Neuronal stem cell (in vitro differentiated cells): ENCODE measurements at regions not wholly inside any gene's neighbourhood (a gene's known extent, or its start where the extent isn't known, plus 50 kb on each side); places are given as distances from the start of the nearest gene placed in this dataset.

ENCODE experiments used
- DNase-seq: peaks from one replicate; pipeline ENCODE4 v3.0.0-alpha.2; 2013; ENCODE audit warnings: low spot score
- H2AFZ ChIP-seq: one replicate; pipeline ENCODE4 v1.6.1; 2013; ENCODE audit warnings: mild to moderate bottlenecking, low read length, inconsistent platforms
- H2AK5ac ChIP-seq: 2 replicates; pipeline ENCODE4 v1.6.1; 2013; ENCODE audit warnings: low read depth, mild to moderate bottlenecking, inconsistent platforms, low read length, moderate library complexity, mixed read lengths
- H2BK120ac ChIP-seq: 2 replicates; pipeline ENCODE4 v1.6.1; 2013; ENCODE audit warnings: low read depth, mild to moderate bottlenecking, inconsistent platforms, low read length, moderate library complexity, mixed read lengths
- H2BK12ac ChIP-seq: one replicate; pipeline ENCODE4 v1.6.1; 2013; ENCODE audit warnings: low read length, inconsistent platforms
- H2BK15ac ChIP-seq: 2 replicates; pipeline ENCODE4 v1.6.1; 2013; ENCODE audit warnings: mild to moderate bottlenecking, low read length, inconsistent platforms, mixed read lengths
- H2BK5ac ChIP-seq: one replicate; pipeline ENCODE4 v1.6.1; 2013; ENCODE audit warnings: inconsistent platforms, mild to moderate bottlenecking, low read length, moderate library complexity
- H3K14ac ChIP-seq: one replicate; pipeline ENCODE4 v1.6.1; 2013; ENCODE audit warnings: low read length, inconsistent platforms
- H3K18ac ChIP-seq: 2 replicates; pipeline ENCODE4 v1.6.1; 2013; ENCODE audit warnings: low read length, inconsistent platforms
- H3K23ac ChIP-seq: 2 replicates; pipeline ENCODE4 v1.6.1; 2013; ENCODE audit warnings: low read depth, mild to moderate bottlenecking, mixed read lengths, low read length, inconsistent platforms; ENCODE audit not compliant: poor library complexity
- H3K27ac ChIP-seq: replicated peaks from 3 replicates; pipeline ENCODE4 v1.5.1; 2013; ENCODE audit warnings: low read length, inconsistent platforms
- H3K27me3 ChIP-seq, 3 experiments: 2 replicates each; pipeline ENCODE4 v1.6.1; 2013; ENCODE audit warnings: low read length in 3 of 3, mild to moderate bottlenecking in 2 of 3, inconsistent platforms in 1 of 3, low read depth in 1 of 3, mixed read lengths in 1 of 3, moderate library complexity in 1 of 3; ENCODE audit not compliant: control insufficient read depth in 3 of 3, insufficient read depth in 3 of 3
- H3K36me3 ChIP-seq, 2 donors: replicated peaks in 1 of 2; 2 replicates each; pipeline ENCODE4 v1.6.1; 2013; ENCODE audit warnings: low read length in 2 of 2; ENCODE audit not compliant: control insufficient read depth in 2 of 2, insufficient read depth in 2 of 2
- H3K4ac ChIP-seq: 2 replicates; pipeline ENCODE4 v1.6.1; 2013; ENCODE audit warnings: inconsistent platforms, mild to moderate bottlenecking, low read length, moderate library complexity
- H3K4me1 ChIP-seq, 2 donors: 1 replicate in 1 of 2; 2 replicates in 1 of 2; pipeline ENCODE4 v1.6.1; 2013; ENCODE audit warnings: low read length in 2 of 2, low read depth in 1 of 2; ENCODE audit not compliant: control insufficient read depth in 2 of 2, insufficient read depth in 1 of 2
- H3K4me2 ChIP-seq: one replicate; pipeline ENCODE4 v1.6.1; 2013; ENCODE audit warnings: mild to moderate bottlenecking, low read length, inconsistent platforms; ENCODE audit not compliant: insufficient read depth, poor library complexity, severe bottlenecking
- H3K4me3 ChIP-seq, 2 donors: 2 replicates each; pipeline ENCODE4 v1.5.1; 2013; ENCODE audit warnings: low read length in 2 of 2, mild to moderate bottlenecking in 2 of 2, inconsistent platforms in 1 of 2, moderate library complexity in 1 of 2
- H3K79me1 ChIP-seq: one replicate; pipeline ENCODE4 v1.6.1; 2013; ENCODE audit warnings: low read depth, mild to moderate bottlenecking, inconsistent platforms, low read length, moderate library complexity
- H3K9ac ChIP-seq: one replicate; pipeline ENCODE4 v1.6.1; 2013; ENCODE audit warnings: mild to moderate bottlenecking, low read depth, low read length, inconsistent platforms; ENCODE audit not compliant: poor library complexity
- H3K9me3 ChIP-seq, 2 donors: replicated peaks in 1 of 2; 2 replicates each; pipeline versions ENCODE3 to v1.6.1; 2013; ENCODE audit warnings: low read length in 2 of 2, mild to moderate bottlenecking in 2 of 2, inconsistent platforms in 1 of 2, low read depth in 1 of 2, mixed read lengths in 1 of 2, moderate library complexity in 1 of 2; ENCODE audit not compliant: control insufficient read depth in 2 of 2, insufficient read depth in 1 of 2
- H4K8ac ChIP-seq: one replicate; pipeline ENCODE4 v1.6.1; 2013; ENCODE audit warnings: low read depth, mild to moderate bottlenecking, inconsistent platforms, low read length, moderate library complexity
- H4K91ac ChIP-seq: one replicate; pipeline ENCODE4 v1.6.1; 2013; ENCODE audit warnings: low read length, low read depth, mild to moderate bottlenecking, inconsistent platforms; ENCODE audit not compliant: poor library complexity
- WGBS, 2 donors: extraction: QIAGEN DNeasy Blood & Tissue Kit; methylation state at CpG; one replicate each; pipeline ENCODE4 v1.1.7; 2013; ENCODE audit warnings: missing lambda C conversion rate in 2 of 2, mixed read lengths in 1 of 2; ENCODE audit not compliant: insufficient read length in 2 of 2, insufficient replicate concordance in 1 of 2; ENCODE audit errors: extremely low coverage in 2 of 2; 5-methylcytosine and 5-hydroxymethylcytosine counted together

DNA sequence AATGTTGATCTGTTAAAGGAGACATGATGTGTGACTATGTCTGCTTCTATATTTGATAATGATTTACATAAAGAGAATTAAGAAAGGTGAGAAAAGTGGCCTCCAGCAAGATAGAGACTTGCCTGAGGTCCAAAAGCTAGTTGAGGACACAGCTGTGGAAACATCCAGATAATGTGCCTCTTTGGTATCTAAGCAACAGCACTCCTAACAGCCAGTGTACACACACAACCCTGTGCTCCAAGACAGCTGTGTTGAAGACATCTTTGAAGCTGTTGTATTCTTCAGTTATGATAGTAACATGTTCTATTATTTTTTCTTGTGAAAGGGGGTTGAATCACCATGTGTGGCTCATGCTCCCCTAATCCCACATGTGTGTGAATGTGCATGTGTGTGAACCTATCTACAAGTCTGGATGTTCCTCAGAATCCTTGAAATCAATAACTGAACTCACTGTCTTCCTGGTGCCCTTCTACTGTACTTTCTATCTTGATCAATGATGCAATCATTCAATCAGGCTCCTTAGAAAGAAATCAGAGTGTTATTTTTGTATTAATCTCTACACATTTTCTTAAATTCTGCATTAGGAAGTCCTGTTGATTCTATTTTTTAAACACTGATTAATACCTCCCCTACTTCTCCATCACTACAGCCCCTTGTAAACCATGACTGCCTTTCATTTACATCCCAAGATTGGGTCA lies 116.7 kb upstream of the SSTR4 start:
- no peak overlapping the region for H3K14ac ChIP-seq
- no peak overlapping the region for H4K91ac ChIP-seq
- H3K79me1 ChIP-seq: no peaks in the 10 kb centered on the region
- no peak overlapping the region for H2AFZ ChIP-seq
- no peak overlapping the region for H2BK5ac ChIP-seq
- no peak overlapping the region for H2AK5ac ChIP-seq
- H3K4ac ChIP-seq: no peak overlapping the region
- H3K27ac ChIP-seq: no peak overlapping the region
- no peak overlapping the region for H3K18ac ChIP-seq
- no peak overlapping the region for H3K4me2 ChIP-seq
- H3K9ac ChIP-seq: no peak overlapping the region
- H3K4me1 ChIP-seq: no peaks in the 10 kb centered on the region
- no peak overlapping the region for H3K4me3 ChIP-seq
- H3K9me3 ChIP-seq: no peaks in the 10 kb centered on the region
- H2BK120ac ChIP-seq: no peak overlapping the region
- no peaks in the 10 kb centered on the region for H3K36me3 ChIP-seq
- no peak overlapping the region for H2BK12ac ChIP-seq
- no peak overlapping the region for H4K8ac ChIP-seq
- DNase-seq: no peak
- H3K27me3 ChIP-seq: no peaks in the 10 kb centered on the region
- H2BK15ac ChIP-seq: no peak overlapping the region
- no peak overlapping the region for H3K23ac ChIP-seq

DNA sequence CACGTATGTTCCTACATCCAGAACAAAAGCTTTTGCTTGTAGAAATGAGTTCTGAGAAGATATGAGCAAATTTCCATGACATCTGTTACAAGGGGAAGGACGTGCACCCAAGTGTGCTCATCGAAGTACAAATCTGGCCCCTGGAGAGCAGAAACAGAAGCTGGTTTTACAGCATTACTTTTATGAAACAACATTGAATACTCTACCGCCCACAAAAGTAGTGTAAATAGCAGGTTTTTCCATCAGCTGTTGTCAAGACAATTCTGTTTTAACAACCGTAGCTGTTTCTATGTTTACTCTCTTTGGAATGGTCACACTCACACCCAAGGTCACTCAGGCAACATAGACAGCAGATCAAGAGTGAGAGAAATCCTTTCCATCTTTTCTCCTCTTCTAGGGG lies 114.2 kb upstream of the SSTR4 start:
- H2BK12ac ChIP-seq: no peak overlapping the region
- no peak overlapping the region for H3K4me3 ChIP-seq
- no peaks in the 10 kb centered on the region for H3K79me1 ChIP-seq
- no peak overlapping the region for H3K27ac ChIP-seq
- no CpG with 5 or more reads among the region's 5 CpGs for WGBS, 2 donors
- no peak for DNase-seq
- no peak overlapping the region for H2AK5ac ChIP-seq
- H3K9ac ChIP-seq: no peak overlapping the region
- no peak overlapping the region for H2BK5ac ChIP-seq
- H3K9me3 ChIP-seq: no peaks in the 10 kb centered on the region
- no peak overlapping the region for H3K4me2 ChIP-seq
- no peak overlapping the region for H3K14ac ChIP-seq
- no peak overlapping the region for H2AFZ ChIP-seq
- no peaks in the 10 kb centered on the region for H3K36me3 ChIP-seq
- H4K8ac ChIP-seq: no peak overlapping the region
- no peak overlapping the region for H3K23ac ChIP-seq
- H2BK120ac ChIP-seq: no peak overlapping the region
- no peak overlapping the region for H4K91ac ChIP-seq
- H3K4ac ChIP-seq: no peak overlapping the region
- no peaks in the 10 kb centered on the region for H3K4me1 ChIP-seq
- H3K18ac ChIP-seq: no peak overlapping the region
- no peak overlapping the region for H2BK15ac ChIP-seq
- no peaks in the 10 kb centered on the region for H3K27me3 ChIP-seq

GRCh38 chr20:22921595-22922421 lies 113.3 kb upstream of the SSTR4 start:
- Histone ChIP-seq H2BK120ac (no peak overlapping the region), H3K9ac (no peak overlapping the region), H2BK5ac (no peak overlapping the region), H3K9me3 (no peaks in the 10 kb centered on the region), H2AK5ac (no peak overlapping the region), H3K36me3 (no peaks in the 10 kb centered on the region), H2BK15ac (no peak overlapping the region), H3K4me1 (no peaks in the 10 kb centered on the region), H2AFZ (no peak overlapping the region), H4K8ac (no peak overlapping the region), H3K18ac (no peak overlapping the region), H3K4ac (no peak overlapping the region), H3K4me2 (no peak overlapping the region), H3K4me3 (no peak overlapping the region), H3K79me1 (no peaks in the 10 kb centered on the region), H3K27ac (no peak overlapping the region), H2BK12ac (no peak overlapping the region), H3K27me3 (no peaks in the 10 kb centered on the region), H3K14ac (no peak overlapping the region), H4K91ac (no peak overlapping the region), H3K23ac (no peak overlapping the region)
- no CpG with 5 or more reads among the region's 7 CpGs for WGBS, 2 donors
- no peak for DNase-seq

GRCh38 chr20:22922987-22923386 lies 112.1 kb upstream of the SSTR4 start:
- no peaks in the 10 kb centered on the region for H3K79me1 ChIP-seq
- H3K9me3 ChIP-seq: no peaks in the 10 kb centered on the region
- no peak overlapping the region for H2AFZ ChIP-seq
- WGBS, 2 donors: no CpG with 5 or more reads among the region's 2 CpGs
- no peak overlapping the region for H3K27ac ChIP-seq
- no peak overlapping the region for H3K23ac ChIP-seq
- H3K27me3 ChIP-seq: no peaks in the 10 kb centered on the region
- H2BK12ac ChIP-seq: no peak overlapping the region
- no peak overlapping the region for H3K4me3 ChIP-seq
- no peak overlapping the region for H4K8ac ChIP-seq
- H3K14ac ChIP-seq: no peak overlapping the region
- DNase-seq: no peak
- no peak overlapping the region for H2BK120ac ChIP-seq
- no peak overlapping the region for H4K91ac ChIP-seq
- no peak overlapping the region for H3K18ac ChIP-seq
- H3K4ac ChIP-seq: no peak overlapping the region
- no peaks in the 10 kb centered on the region for H3K36me3 ChIP-seq
- no peak overlapping the region for H3K9ac ChIP-seq
- H2AK5ac ChIP-seq: no peak overlapping the region
- no peak overlapping the region for H2BK15ac ChIP-seq
- H3K4me2 ChIP-seq: no peak overlapping the region
- H3K4me1 ChIP-seq: no peaks in the 10 kb centered on the region
- no peak overlapping the region for H2BK5ac ChIP-seq
